ENCODE measurements at regions not wholly inside any gene's neighbourhood (a gene's known extent, or its start where the extent isn't known, plus 50 kb on each side); places are given as distances from the start of the nearest gene placed in this dataset.

DNA sequence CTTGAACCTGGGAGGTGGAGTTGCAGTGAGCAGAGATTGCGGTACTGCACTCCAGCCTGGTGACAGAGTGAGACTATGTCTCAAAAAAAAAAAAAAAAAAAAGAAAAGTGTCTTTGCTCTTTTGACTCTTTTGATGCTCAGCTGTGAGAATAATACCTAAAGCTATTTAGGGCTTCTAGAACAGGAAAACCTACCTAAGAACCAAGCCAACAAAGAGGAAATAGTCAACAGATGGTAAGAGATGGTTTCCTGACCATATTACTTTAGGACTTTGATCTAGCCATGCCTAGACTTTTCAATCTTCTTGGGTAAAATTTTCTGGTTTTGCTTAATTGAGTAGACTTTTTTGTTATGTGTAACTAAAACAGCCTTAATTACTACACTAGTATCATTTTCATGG lies 508.1 kb downstream of the EPHA7 start:
- H3K4me1 ChIP-seq: no peaks in the 10 kb centered on the region
- H3K27me3 ChIP-seq: no peaks in the 10 kb centered on the region
- no peak overlapping the region for H3K4me3 ChIP-seq (replicated peaks in 1 of 3)
- no peak overlapping the region for H3K27ac ChIP-seq
- WGBS, 2 donors: 80 to 91% methylated on average over 1 of the region's 1 CpG
- intact Hi-C loops (cut with DNase I): no loop called here
- no peak for TF ChIP-seq POLR2A (IDR thresholded peaks at IDR 0.05)
- TF ChIP-seq, protein P1, sequence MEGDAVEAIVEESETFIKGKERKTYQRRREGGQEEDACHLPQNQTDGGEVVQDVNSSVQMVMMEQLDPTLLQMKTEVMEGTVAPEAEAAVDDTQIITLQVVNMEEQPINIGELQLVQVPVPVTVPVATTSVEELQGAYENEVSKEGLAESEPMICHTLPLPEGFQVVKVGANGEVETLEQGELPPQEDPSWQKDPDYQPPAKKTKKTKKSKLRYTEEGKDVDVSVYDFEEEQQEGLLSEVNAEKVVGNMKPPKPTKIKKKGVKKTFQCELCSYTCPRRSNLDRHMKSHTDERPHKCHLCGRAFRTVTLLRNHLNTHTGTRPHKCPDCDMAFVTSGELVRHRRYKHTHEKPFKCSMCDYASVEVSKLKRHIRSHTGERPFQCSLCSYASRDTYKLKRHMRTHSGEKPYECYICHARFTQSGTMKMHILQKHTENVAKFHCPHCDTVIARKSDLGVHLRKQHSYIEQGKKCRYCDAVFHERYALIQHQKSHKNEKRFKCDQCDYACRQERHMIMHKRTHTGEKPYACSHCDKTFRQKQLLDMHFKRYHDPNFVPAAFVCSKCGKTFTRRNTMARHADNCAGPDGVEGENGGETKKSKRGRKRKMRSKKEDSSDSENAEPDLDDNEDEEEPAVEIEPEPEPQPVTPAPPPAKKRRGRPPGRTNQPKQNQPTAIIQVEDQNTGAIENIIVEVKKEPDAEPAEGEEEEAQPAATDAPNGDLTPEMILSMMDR (IDR thresholded peaks at IDR 0.05): no peak
- no peaks in the 10 kb centered on the region for H3K36me3 ChIP-seq
- no peak for DNase-seq
- H3K9me3 ChIP-seq: no peaks in the 10 kb centered on the region

- WGBS, 2 donors: 62 to 77% methylated on average over 1 of the region's 1 CpG
- no peak for DNase-seq
- TF ChIP-seq, protein P1 (IDR thresholded peaks at IDR 0.05): no peak
- no peak for TF ChIP-seq POLR2A (IDR thresholded peaks at IDR 0.05)
- no peaks in the 10 kb centered on the region for H3K9me3 ChIP-seq
- no peak overlapping the region for H3K4me3 ChIP-seq (replicated peaks in 1 of 3)
- no peaks in the 10 kb centered on the region for H3K27me3 ChIP-seq
- no peaks in the 10 kb centered on the region for H3K36me3 ChIP-seq
- H3K4me1 ChIP-seq: no peaks in the 10 kb centered on the region
- H3K27ac ChIP-seq: no peak overlapping the region
- intact Hi-C loops (cut with DNase I): no loop called here
Observed at GRCh38 chr6:92910646-92911045, 508.7 kb downstream of the EPHA7 start.

GRCh38 chr6:92906385-92906784 lies 513.0 kb downstream of the EPHA7 start:
- H3K4me3 ChIP-seq (replicated peaks in 1 of 3): no peak overlapping the region
- intact Hi-C loops (cut with DNase I): no loop called here
- no peaks in the 10 kb centered on the region for H3K9me3 ChIP-seq
- no peaks in the 10 kb centered on the region for H3K36me3 ChIP-seq
- 56 to 74% methylated on average over 1 of the region's 1 CpG for WGBS, 2 donors
- TF ChIP-seq, protein P1 (IDR thresholded peaks at IDR 0.05): no peak
- no peak for TF ChIP-seq POLR2A (IDR thresholded peaks at IDR 0.05)
- no peak for DNase-seq
- no peaks in the 10 kb centered on the region for H3K27me3 ChIP-seq
- H3K4me1 ChIP-seq: no peaks in the 10 kb centered on the region
- no peak overlapping the region for H3K27ac ChIP-seq

DNA sequence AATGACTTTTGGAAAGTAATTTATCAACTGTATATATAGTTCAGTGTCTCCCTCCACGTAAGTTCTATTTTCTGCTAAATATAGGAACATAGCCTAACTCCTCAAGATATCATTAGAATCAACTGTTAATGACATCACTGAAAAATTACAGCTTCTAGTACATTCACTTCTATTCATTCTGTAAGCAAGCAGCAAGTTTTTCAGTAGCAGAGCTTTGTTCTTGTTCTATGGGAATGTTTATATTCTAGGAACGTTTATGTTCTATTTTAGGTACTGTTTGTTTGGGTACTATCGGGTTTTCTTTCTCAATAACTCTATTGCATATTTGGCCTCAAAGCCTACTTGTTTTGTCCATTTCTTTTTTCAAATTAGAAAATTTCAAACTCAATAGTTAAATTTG lies 525.6 kb downstream of the EPHA7 start:
- H3K27me3 ChIP-seq: no peaks in the 10 kb centered on the region
- DNase-seq: no peak
- WGBS, 2 donors: 55 to 61% methylated on average over 3 of the region's 3 CpGs
- no peak overlapping the region for H3K4me3 ChIP-seq (replicated peaks in 1 of 3)
- H3K4me1 ChIP-seq: no peaks in the 10 kb centered on the region
- TF ChIP-seq, protein P1 (IDR thresholded peaks at IDR 0.05): no peak
- no peak for TF ChIP-seq POLR2A (IDR thresholded peaks at IDR 0.05)
- intact Hi-C loops (cut with DNase I): no loop called here
- H3K27ac ChIP-seq: no peak overlapping the region
- no peaks in the 10 kb centered on the region for H3K9me3 ChIP-seq
- no peaks in the 10 kb centered on the region for H3K36me3 ChIP-seq

- intact Hi-C loops (cut with DNase I): no loop called here
- TF ChIP-seq, protein P1 (IDR thresholded peaks at IDR 0.05): no peak
- TF ChIP-seq POLR2A (IDR thresholded peaks at IDR 0.05): no peak
- Histone ChIP-seq H3K9me3 (no peaks in the 10 kb centered on the region), H3K36me3 (no peaks in the 10 kb centered on the region), H3K27me3 (no peaks in the 10 kb centered on the region), H3K4me3 (replicated peaks in 1 of 3) (no peak overlapping the region), H3K27ac (no peak overlapping the region), H3K4me1 (no peaks in the 10 kb centered on the region)
- DNase-seq: no peak
- WGBS, 2 donors: 74 to 84% methylated on average over 1 of the region's 1 CpG
Observed at GRCh38 chr6:92892626-92893170, 526.7 kb downstream of the EPHA7 start.

Data from thyroid gland (tissue), 4 donors.